ENCODE measurements at regions not wholly inside any gene's neighbourhood (a gene's known extent, or its start where the extent isn't known, plus 50 kb on each side); places are given as distances from the start of the nearest gene placed in this dataset.

GRCh38 chr1:4218619-4219018 is 318.5 kb upstream of the C1orf174 start:
- intact Hi-C loops (cut with micrococcal nuclease; ENCODE audit: unreplicated experiment), result no loop called here
- ATAC-seq, result no peak
- H3K27ac ChIP-seq (ENCODE audit: low read length), result no peak overlapping the region
- no peaks in the 10 kb centered on the region for H3K36me3 ChIP-seq (ENCODE audit: control insufficient read depth, insufficient read depth, low read length)
- H3K9me3 ChIP-seq (ENCODE audit: control insufficient read depth, insufficient read depth, low read depth, low read length), result no peaks in the 10 kb centered on the region
- no TSS peak for BruUV-seq (replicated peaks)
- TF ChIP-seq POLR2AphosphoS5 (IDR thresholded peaks at IDR 0.05; ENCODE audit: low read depth, low read length), result no peak
- no peak for TF ChIP-seq SIN3A (IDR thresholded peaks at IDR 0.05; ENCODE audit: borderline replicate concordance, insufficient read depth, low read depth, low read length)
- no peak for TF ChIP-seq TCF7L2 (IDR thresholded peaks at IDR 0.05; ENCODE audit: low read depth, low read length)
- TF ChIP-seq CTCF (IDR thresholded peaks at IDR 0.05), result no peak
- no peak for TF ChIP-seq REST (IDR thresholded peaks at IDR 0.05; ENCODE audit: insufficient read depth in 1 of 2, low read depth in 2 of 2, low read length in 1 of 2)
- POLR2A ChIA-PET, result no interaction called here
- DNase-seq (ENCODE audit: low read depth, low spot score), result no peak
- H3K4me1 ChIP-seq (ENCODE audit: control insufficient read depth, insufficient read depth, low read length), result no peaks in the 10 kb centered on the region
- CTCF ChIA-PET, result no interaction called here
- in situ Hi-C loops (cut with HindIII; ENCODE audit: low pct_unique_long_range_greater_than_20kb, low sequenced_read_pairs), result no loop called here
- no peaks in the 10 kb centered on the region; the same call in 1 of the 2 replicates for H3K27me3 ChIP-seq (ENCODE audit: control insufficient read depth, insufficient read depth, low read length)
- H3K4me3 ChIP-seq (ENCODE audit: low read depth in 2 of 2, low read length in 2 of 2), result no peak overlapping the region

- BruUV-seq (replicated peaks), result no TSS peak
Measured at GRCh38 chr1:4219111-4219510, 319.0 kb upstream of the C1orf174 start.

More at GRCh38 chr1:4219111-4219510, 319.0 kb upstream of the C1orf174 start:
- ChIA-PET POLR2A (no interaction called here), CTCF (no interaction called here)
- in situ Hi-C loops (cut with HindIII; ENCODE audit: low pct_unique_long_range_greater_than_20kb, low sequenced_read_pairs) (no loop called here), intact Hi-C loops (cut with micrococcal nuclease; ENCODE audit: unreplicated experiment) (no loop called here)
- no peaks in the 10 kb centered on the region; the same call in 1 of the 2 replicates for H3K27me3 ChIP-seq (ENCODE audit: control insufficient read depth, insufficient read depth, low read length)
- H3K27ac ChIP-seq (ENCODE audit: low read length), result no peak overlapping the region
- H3K36me3 ChIP-seq (ENCODE audit: control insufficient read depth, insufficient read depth, low read length), result no peaks in the 10 kb centered on the region
- H3K4me1 ChIP-seq (ENCODE audit: control insufficient read depth, insufficient read depth, low read length), result no peaks in the 10 kb centered on the region
- no peak for ATAC-seq
- TF ChIP-seq REST (IDR thresholded peaks at IDR 0.05; ENCODE audit: insufficient read depth in 1 of 2, low read depth in 2 of 2, low read length in 1 of 2) (no peak), CTCF (IDR thresholded peaks at IDR 0.05) (no peak), SIN3A (IDR thresholded peaks at IDR 0.05; ENCODE audit: borderline replicate concordance, insufficient read depth, low read depth, low read length) (no peak), TCF7L2 (IDR thresholded peaks at IDR 0.05; ENCODE audit: low read depth, low read length) (no peak), POLR2AphosphoS5 (IDR thresholded peaks at IDR 0.05; ENCODE audit: low read depth, low read length) (no peak)
- DNase-seq (ENCODE audit: low read depth, low spot score), result no peak
- H3K9me3 ChIP-seq (ENCODE audit: control insufficient read depth, insufficient read depth, low read depth, low read length), result no peaks in the 10 kb centered on the region
- no peak overlapping the region for H3K4me3 ChIP-seq (ENCODE audit: low read depth in 2 of 2, low read length in 2 of 2)

All from Panc1 (cell line).